22Rv1 (cell line): ENCODE measurements at regions not wholly inside any gene's neighbourhood (a gene's known extent, or its start where the extent isn't known, plus 50 kb on each side); places are given as distances from the start of the nearest gene placed in this dataset.

Source experiments
- H3K27ac ChIP-seq: fragments of 450-650 bp; 2 replicates; pipeline ENCODE4 v1.5.1; 2017
- ZFX ChIP-seq: fragments of 450-650 bp; IDR thresholded peaks from 2 replicates; pipeline ENCODE4 v1.6.1; 2017; ENCODE audit warnings: antibody characterized with exemption, borderline replicate concordance
- TF ChIP-seq, protein P1 (sequence below): fragments of 450-650 bp; IDR thresholded peaks from 2 replicates; pipeline ENCODE4 v1.5.1; 2017; ENCODE audit warnings: mild to moderate bottlenecking

DNA sequence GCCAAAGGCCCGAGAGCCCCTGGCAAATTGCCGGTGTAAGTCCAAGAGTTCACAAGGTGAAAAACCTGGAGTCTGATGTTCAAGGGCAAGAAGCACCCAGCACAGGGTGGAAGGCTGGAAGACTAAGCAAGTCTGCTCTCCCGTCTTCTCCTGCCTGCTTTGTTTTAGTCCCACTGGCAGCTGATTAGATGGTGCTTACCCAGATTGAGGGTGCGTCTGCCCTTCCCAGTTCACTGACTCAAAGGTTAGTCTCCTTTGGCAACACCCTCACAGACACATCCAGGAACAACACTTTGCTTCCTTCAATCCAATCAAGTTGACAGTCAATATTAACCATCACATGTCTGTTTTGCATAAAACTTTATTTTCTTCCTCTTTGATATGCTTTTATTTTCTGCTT lies 157.4 kb downstream of the HS3ST1 start:
- TF ChIP-seq ZFX, result no peak
- no peak overlapping the region for H3K27ac ChIP-seq

DNA sequence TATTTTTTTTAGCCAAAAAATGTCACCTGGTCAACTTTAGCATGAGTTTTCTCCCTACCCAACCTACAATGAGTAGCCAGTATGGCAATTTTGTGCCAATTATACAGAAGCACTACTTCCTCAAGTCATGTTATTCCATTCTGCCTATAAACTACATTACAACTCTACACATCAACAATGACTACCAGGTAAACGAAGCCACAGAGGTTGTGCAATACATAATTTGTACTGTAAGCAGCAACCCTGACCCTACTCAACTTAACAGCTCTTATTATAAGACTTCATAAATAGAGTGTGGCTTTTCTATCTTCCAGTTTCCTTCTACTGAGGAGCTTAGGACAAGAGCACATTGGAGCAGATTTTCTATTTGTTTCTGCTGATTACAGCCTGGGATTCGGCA lies 160.5 kb downstream of the HS3ST1 start:
- TF ChIP-seq, protein P1, sequence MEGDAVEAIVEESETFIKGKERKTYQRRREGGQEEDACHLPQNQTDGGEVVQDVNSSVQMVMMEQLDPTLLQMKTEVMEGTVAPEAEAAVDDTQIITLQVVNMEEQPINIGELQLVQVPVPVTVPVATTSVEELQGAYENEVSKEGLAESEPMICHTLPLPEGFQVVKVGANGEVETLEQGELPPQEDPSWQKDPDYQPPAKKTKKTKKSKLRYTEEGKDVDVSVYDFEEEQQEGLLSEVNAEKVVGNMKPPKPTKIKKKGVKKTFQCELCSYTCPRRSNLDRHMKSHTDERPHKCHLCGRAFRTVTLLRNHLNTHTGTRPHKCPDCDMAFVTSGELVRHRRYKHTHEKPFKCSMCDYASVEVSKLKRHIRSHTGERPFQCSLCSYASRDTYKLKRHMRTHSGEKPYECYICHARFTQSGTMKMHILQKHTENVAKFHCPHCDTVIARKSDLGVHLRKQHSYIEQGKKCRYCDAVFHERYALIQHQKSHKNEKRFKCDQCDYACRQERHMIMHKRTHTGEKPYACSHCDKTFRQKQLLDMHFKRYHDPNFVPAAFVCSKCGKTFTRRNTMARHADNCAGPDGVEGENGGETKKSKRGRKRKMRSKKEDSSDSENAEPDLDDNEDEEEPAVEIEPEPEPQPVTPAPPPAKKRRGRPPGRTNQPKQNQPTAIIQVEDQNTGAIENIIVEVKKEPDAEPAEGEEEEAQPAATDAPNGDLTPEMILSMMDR, result no peak
- TF ChIP-seq ZFX, result no peak
- no peak overlapping the region for H3K27ac ChIP-seq

DNA sequence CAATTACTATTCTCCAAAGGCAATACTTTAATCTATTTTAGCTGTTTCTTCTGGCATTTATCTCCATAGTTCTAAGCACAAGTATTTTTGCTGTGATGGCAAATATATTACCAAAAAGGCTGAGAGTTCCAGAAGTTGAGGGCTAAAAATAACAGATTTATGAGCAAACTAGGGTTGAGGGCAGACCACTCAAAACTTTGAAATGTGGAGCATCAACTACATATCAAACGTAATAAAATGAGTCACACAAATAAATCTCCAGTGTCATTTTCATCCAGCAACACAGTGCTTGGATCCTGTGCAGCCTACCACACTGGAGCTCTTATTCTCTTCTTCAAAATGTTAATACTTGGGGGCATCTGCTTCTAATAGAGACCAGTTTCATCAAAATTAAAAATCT lies 163.9 kb downstream of the HS3ST1 start:
- H3K27ac ChIP-seq, result no peak overlapping the region
- TF ChIP-seq, protein P1, result no peak
- no peak for TF ChIP-seq ZFX

DNA sequence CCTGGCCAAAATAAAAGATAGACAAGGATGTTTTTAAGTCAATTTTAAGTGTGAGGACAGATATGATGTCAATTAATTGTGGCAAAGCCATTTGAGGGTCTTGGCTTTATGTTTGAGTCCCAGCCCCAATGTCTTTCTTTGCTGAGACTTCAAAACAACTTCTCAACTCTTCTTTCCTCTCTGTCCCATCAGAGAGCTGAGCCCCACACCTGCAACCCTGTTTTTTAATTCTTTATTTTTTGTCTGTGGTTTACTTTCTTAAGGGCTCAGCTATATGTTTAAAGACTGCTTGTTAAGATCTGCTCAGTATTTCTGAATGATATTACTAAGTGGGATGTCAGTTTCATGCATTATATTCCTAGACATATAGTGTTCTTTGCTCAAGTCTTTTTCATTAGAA lies 164.3 kb downstream of the HS3ST1 start:
- H3K27ac ChIP-seq, result no peak overlapping the region
- TF ChIP-seq, protein P1, result no peak
- TF ChIP-seq ZFX, result no peak

DNA sequence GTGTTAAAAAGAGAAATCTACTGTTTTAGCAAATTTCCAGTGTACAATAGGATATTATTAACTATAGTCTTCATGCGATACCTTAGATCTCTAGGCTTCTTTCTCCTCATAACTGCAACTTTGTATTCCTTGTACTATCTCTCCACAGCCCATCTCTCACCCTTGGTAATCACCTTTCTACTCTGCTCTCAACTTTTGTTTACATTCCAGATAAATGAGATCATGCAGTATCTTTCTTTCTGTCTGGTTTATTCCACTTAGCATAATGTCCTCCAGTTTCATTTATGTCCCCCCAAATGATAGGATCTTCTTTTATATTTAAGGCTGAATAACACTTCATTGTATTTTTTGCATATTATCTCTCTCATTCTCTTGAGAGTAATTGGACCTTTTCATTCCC lies 165.5 kb downstream of the HS3ST1 start:
- no peak for TF ChIP-seq ZFX
- TF ChIP-seq, protein P1, result no peak
- H3K27ac ChIP-seq, result no peak overlapping the region

DNA sequence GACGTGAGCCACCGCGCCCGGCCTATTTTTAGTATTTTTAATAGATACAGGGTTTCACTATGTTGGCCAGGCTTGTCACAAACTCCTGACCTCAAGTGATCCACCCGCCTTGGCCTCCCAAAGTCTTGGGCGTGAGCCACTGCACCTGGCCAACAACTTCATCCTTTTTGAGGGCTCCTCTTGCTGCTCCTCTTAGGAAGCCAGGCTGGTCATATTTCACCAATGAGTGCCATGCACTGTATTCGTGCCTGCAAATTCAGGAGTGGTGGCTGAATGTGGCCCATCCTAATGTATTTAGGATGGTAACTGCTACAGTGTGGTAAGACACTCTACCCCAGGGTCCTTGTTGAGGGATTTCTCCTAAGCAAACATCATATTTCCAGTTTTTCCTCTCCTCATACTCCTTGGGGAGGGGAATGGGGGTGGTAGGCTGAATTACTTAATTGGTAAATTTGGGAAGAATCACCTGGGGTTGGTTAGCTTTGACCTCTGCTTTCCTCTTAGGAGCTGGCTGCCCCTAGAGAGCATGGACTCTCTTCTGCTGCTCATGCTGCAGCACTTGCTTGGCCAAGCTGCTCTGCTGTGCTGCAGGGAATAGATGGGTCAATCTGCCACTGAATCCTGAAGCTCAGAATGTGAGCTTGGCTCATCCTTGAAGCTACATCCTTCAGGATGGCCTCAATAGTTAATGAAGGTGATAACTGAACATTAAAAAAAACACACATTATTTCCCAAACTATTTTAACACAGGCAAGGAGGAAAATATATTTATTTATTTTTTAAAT lies 167.4 kb downstream of the HS3ST1 start:
- TF ChIP-seq ZFX, result no peak
- TF ChIP-seq, protein P1, result no peak

DNA sequence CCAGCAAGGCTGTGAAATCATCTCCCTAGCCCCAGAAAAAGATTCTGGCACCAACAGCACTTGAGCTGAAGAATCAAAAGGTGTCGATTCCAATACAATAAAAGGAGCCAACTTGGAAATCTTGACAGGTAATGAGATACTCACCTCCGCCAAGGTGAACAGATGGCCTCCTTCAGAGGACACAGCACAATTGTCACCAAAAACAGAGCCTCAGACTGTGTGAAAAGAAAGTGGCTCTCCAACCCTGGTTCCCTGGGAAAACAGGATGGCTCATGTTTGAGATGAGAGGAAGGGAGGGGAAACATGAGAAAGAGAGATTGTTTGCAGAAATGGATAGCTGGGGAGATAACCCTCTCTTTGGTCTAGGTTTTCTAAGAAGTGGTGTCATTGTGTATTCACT lies 168.9 kb downstream of the HS3ST1 start:
- no peak overlapping the region for H3K27ac ChIP-seq
- TF ChIP-seq, protein P1, result no peak
- TF ChIP-seq ZFX, result no peak

More for the DNA sequence above, 167.4 kb downstream of the HS3ST1 start:
- no peak overlapping the region for H3K27ac ChIP-seq
